Adrenal gland (tissue), 5 donors: ENCODE measurements at regions not wholly inside any gene's neighbourhood (a gene's known extent, or its start where the extent isn't known, plus 50 kb on each side); places are given as distances from the start of the nearest gene placed in this dataset.

ENCODE experiments used
- CTCF ChIP-seq, 6 experiments: fragments of 450-650 bp in 4 of 6; fragments of 200-600 bp in 2 of 6; sonication (generic) in 1 of 6; IDR thresholded peaks; 1 replicate in 5 of 6; 2 replicates in 1 of 6; pipeline versions ENCODE4 v1.5.1 to v1.8.0; 2016 to 2021; ENCODE audit warnings: antibody characterized with exemption in 6 of 6, mild to moderate bottlenecking in 2 of 6, moderate library complexity in 1 of 6
- POLR2A ChIP-seq, 2 donors: fragments of 450-650 bp; IDR thresholded peaks; one replicate each; pipeline ENCODE4 v1.6.1; 2017; ENCODE audit warnings: antibody characterized with exemption in 2 of 2, mild to moderate bottlenecking in 2 of 2, moderate library complexity in 1 of 2
- donor health status: DM: no; HTN: no; CAD: no.

GRCh38 chrX:43239356-43239755 is 416.7 kb upstream of the MAOA start:
- TF ChIP-seq CTCF (IDR thresholded peaks at IDR 0.05): no peak
- no peak for TF ChIP-seq POLR2A (IDR thresholded peaks at IDR 0.05)
